ENCODE measurements at regions not wholly inside any gene's neighbourhood (a gene's known extent, or its start where the extent isn't known, plus 50 kb on each side); places are given as distances from the start of the nearest gene placed in this dataset.

DNA sequence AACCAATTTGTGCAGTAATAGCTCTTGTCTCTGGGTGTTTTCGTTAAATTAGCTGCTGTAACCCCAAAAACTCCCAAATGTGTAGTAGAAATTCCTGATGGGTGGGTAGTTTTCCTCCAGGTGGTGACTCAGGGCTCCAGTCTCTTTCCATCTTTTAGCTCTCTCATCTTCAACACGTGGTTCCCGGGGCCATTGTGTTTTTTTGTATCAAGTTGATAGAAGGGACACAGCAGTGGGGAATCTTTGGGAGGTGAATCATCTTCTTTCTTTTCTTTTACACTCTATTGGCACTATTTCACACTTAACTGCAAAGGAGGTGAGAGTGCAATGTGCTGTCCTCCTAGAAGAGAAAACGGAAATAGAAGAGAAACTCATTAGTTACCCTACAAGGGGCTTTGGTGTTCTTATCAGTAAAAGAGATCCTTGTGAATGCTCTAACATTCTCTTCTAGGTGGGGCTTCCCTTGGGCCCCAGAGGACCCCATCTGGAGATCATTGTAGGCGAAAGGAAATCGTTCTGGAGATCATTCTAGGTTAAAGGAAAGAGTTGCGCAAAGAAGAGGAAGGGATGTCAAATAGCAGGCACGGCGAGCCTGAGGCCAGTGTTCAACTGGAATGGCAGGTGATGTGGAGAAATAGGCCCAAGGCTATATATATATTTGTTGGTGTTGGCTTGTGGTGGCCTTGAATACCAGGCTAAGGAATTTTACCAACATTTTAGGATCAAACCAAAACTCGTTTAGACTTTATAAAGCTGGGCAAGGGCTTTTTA is 68.2 kb upstream of the ACSL1 start:
- Histone ChIP-seq H3K27ac (no peak overlapping the region), H3K27me3 (no peaks in the 10 kb centered on the region), H3K4me3 (no peak overlapping the region), H3K9me3 (no peaks in the 10 kb centered on the region), H3K4me1 (no peaks in the 10 kb centered on the region), H3K36me3 (no peaks in the 10 kb centered on the region)
- no peak for TF ChIP-seq CTCF (IDR thresholded peaks at IDR 0.05)
- TF ChIP-seq POLR2A (IDR thresholded peaks at IDR 0.05): no peak
- DNase-seq: no peak

GRCh38 chr4:184895012-184895695 is 69.4 kb upstream of the ACSL1 start:
- Histone ChIP-seq H3K4me3 (no peak overlapping the region), H3K4me1 (no peaks in the 10 kb centered on the region), H3K27ac (no peak overlapping the region), H3K9me3 (no peaks in the 10 kb centered on the region), H3K36me3 (no peaks in the 10 kb centered on the region), H3K27me3 (no peaks in the 10 kb centered on the region)
- no peak for TF ChIP-seq POLR2A (IDR thresholded peaks at IDR 0.05)
- no peak for DNase-seq

DNA sequence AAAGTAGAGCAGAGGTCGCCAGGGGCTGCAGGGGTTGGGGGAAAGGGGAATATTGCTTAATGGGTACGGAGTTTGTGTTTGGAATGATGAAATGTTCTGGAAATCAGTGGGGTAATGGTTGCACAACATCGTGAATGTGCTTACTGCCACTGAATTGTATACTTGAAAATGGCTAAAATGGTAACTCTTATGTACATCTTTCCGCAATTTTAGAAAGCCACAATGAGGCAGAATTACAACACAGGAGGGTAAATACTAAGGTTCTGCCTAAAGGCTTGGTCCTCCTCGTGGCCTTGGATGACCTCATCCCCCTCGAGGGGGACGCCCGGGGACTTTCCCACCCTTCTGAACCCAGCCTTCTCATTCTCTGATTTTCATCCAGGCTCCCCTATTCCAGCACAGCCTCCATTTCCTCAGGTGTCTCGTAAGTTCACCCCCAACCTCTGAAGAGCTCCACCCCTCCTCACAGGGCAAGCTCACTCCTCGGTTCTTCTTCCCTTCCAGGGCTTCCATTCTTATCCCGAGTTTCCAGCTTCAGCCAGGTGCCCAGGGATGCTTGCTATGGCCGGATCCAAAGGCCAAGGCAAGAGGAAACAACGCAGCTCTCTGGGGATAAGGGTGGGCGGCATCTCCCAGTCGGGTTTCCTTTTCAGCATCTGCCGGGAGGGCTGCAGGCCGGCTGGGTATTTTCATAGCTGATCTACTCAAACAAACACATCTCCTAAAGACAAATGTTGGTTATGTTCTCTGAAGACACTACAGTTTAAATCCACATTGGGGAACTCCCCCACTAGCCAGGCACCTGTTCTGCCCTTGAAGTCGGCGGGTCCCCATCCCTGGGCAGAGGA is 71.3 kb upstream of the ACSL1 start:
- no peak overlapping the region for H3K27ac ChIP-seq

GRCh38 chr4:184897895-184898294 is 72.1 kb upstream of the ACSL1 start:
- TF ChIP-seq POLR2A (IDR thresholded peaks at IDR 0.05): no peak
- TF ChIP-seq CTCF (IDR thresholded peaks at IDR 0.05): no peak
- H3K36me3 ChIP-seq: no peaks in the 10 kb centered on the region
- H3K27me3 ChIP-seq: no peaks in the 10 kb centered on the region
- no peak overlapping the region for H3K27ac ChIP-seq
- no peak for DNase-seq
- H3K4me1 ChIP-seq: no peaks in the 10 kb centered on the region
- no peak overlapping the region for H3K4me3 ChIP-seq
- H3K9me3 ChIP-seq: no peaks in the 10 kb centered on the region

More for the DNA sequence above, 71.3 kb upstream of the ACSL1 start:
- no peaks in the 10 kb centered on the region for H3K4me1 ChIP-seq
- no peaks in the 10 kb centered on the region for H3K36me3 ChIP-seq
- H3K27me3 ChIP-seq: no peaks in the 10 kb centered on the region
- no peak overlapping the region for H3K4me3 ChIP-seq
- no peaks in the 10 kb centered on the region for H3K9me3 ChIP-seq
- no peak for DNase-seq
- TF ChIP-seq POLR2A (IDR thresholded peaks at IDR 0.05): no peak
- TF ChIP-seq CTCF (IDR thresholded peaks at IDR 0.05): no peak

GRCh38 chr4:184898793-184899192 is 73.0 kb upstream of the ACSL1 start:
- H3K27ac ChIP-seq: no peak overlapping the region
- TF ChIP-seq POLR2A (IDR thresholded peaks at IDR 0.05) (no peak), CTCF (IDR thresholded peaks at IDR 0.05) (no peak)
- DNase-seq: no peak
- H3K27me3 ChIP-seq: no peaks in the 10 kb centered on the region
- no peak overlapping the region for H3K4me3 ChIP-seq
- no peaks in the 10 kb centered on the region for H3K36me3 ChIP-seq
- H3K4me1 ChIP-seq: no peaks in the 10 kb centered on the region
- no peaks in the 10 kb centered on the region for H3K9me3 ChIP-seq
